ENCODE measurements at regions not wholly inside any gene's neighbourhood (a gene's known extent, or its start where the extent isn't known, plus 50 kb on each side); places are given as distances from the start of the nearest gene placed in this dataset.
"Not testable (repeated sequence)": the region's sequence is repeated elsewhere in the genome, so short reads cannot be mapped to it uniquely, and the experiment has no call there.

DNA sequence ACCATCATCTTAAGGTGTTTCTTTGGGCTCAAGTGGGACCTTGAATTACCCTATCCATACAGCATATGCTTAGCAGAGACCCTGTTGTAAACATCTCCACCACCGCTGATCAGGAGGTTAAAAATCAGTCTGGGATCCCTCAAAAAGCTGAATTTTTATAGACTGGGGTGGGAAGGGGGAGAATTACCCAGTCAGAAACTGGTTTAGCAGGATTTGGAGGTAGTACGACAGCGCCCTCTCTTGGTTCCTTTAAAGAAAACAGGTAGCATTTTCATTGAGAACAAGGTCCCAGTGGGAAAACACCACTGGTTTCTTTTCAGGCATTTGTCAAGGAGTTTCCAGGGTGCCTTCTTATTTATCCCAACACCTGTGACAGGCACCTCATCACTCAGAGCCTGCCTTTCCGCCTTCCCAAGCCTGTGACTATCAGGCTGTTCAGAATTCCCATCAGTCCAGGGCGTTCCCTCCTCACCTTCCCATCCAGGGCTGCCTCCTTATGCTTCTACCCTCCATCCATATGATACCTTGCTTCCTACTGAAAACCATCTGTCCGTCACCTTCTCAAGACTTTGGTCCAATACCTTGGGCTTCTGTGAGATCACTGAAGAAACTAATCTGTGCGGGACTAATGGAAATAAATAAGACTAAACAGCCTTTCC lies 203.8 kb upstream of the RAI14 start:
- no peak overlapping the region for H3K27ac ChIP-seq (ENCODE audit: low read depth in 2 of 2, low read length in 1 of 2)
- H3K9me3 ChIP-seq (ENCODE audit: control insufficient read depth in 2 of 2, insufficient read depth in 1 of 2, low read depth in 1 of 2, low read length in 1 of 2) = no peaks in the 10 kb centered on the region
- H3K4me3 ChIP-seq (ENCODE audit: low read depth in 1 of 2, low read length in 2 of 2) = no peak overlapping the region
- H3K36me3 ChIP-seq (ENCODE audit: control insufficient read depth in 2 of 2, insufficient read depth in 2 of 2, low read length in 1 of 2) = no peaks in the 10 kb centered on the region
- 36 to 37% methylated on average over 7 of the region's 7 CpGs for WGBS, 2 donors
- H3K27me3 ChIP-seq (ENCODE audit: control insufficient read depth in 1 of 2, insufficient read depth in 2 of 2, low read length in 2 of 2) = no peaks in the 10 kb centered on the region
- H3K4me1 ChIP-seq (ENCODE audit: control insufficient read depth in 2 of 2, insufficient read depth in 2 of 2, low read length in 1 of 2) = no peaks in the 10 kb centered on the region

GRCh38 chr5:34455098-34455497 lies 201.0 kb upstream of the RAI14 start:
- Histone ChIP-seq H3K27ac (ENCODE audit: low read depth in 2 of 2, low read length in 1 of 2) (no peak overlapping the region), H3K9me3 (ENCODE audit: control insufficient read depth in 2 of 2, insufficient read depth in 1 of 2, low read depth in 1 of 2, low read length in 1 of 2) (no peaks in the 10 kb centered on the region), H3K4me1 (ENCODE audit: control insufficient read depth in 2 of 2, insufficient read depth in 2 of 2, low read length in 1 of 2) (no peaks in the 10 kb centered on the region), H3K4me3 (ENCODE audit: low read depth in 1 of 2, low read length in 2 of 2) (no peak overlapping the region), H3K27me3 (ENCODE audit: control insufficient read depth in 1 of 2, insufficient read depth in 2 of 2, low read length in 2 of 2) (no peaks in the 10 kb centered on the region), H3K36me3 (ENCODE audit: control insufficient read depth in 2 of 2, insufficient read depth in 2 of 2, low read length in 1 of 2) (no peaks in the 10 kb centered on the region)
- 71 to 75% methylated on average over 3 of the region's 3 CpGs for WGBS, 2 donors

DNA sequence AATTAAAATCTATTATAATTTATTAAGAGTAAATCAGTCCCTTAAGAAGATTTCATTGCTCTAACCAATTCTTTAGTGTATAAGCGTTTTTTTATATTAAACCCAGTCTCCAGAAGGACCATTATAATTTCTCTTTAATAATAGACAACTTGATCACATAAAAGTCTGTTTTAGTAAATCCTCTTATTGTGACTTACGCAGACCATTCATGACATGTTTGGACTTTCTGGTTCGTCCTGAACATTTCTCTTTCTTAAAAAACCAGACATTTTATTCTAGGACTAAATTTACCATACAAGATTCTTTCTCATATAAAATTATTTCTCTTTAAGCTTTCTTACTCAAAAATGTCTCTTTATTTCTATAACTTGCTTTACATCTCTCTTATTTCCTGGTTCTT lies 196.2 kb upstream of the RAI14 start:
- Histone ChIP-seq H3K27ac (ENCODE audit: low read depth in 2 of 2, low read length in 1 of 2) (no peak overlapping the region), H3K4me1 (ENCODE audit: control insufficient read depth in 2 of 2, insufficient read depth in 2 of 2, low read length in 1 of 2) (no peaks in the 10 kb centered on the region), H3K4me3 (ENCODE audit: low read depth in 1 of 2, low read length in 2 of 2) (no peak overlapping the region), H3K27me3 (ENCODE audit: control insufficient read depth in 1 of 2, insufficient read depth in 2 of 2, low read length in 2 of 2) (no peaks in the 10 kb centered on the region), H3K36me3 (ENCODE audit: control insufficient read depth in 2 of 2, insufficient read depth in 2 of 2, low read length in 1 of 2) (no peaks in the 10 kb centered on the region), H3K9me3 (ENCODE audit: control insufficient read depth in 2 of 2, insufficient read depth in 1 of 2, low read depth in 1 of 2, low read length in 1 of 2) (no peaks in the 10 kb centered on the region)
- 26 to 42% methylated on average over 3 of the region's 3 CpGs for WGBS, 2 donors

DNA sequence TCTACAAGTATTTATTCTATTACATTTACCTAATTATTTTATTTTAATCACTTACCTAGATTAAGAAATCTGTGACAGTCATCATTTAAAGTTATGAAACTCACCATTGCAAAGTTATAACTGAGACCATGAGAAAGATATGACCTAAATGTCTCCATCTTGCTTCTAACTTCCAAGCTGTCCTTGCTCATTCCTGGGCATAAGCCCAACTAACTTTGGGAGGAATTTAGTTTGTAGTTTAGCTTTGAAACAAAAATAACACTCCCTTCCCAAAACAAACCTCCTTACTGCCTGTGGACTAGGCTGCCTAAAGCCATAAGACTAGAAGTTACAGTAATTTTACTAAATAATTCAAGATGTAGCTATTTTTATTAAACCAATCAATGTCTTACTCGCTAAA lies 195.6 kb upstream of the RAI14 start:
- H3K9me3 ChIP-seq (ENCODE audit: control insufficient read depth in 2 of 2, insufficient read depth in 1 of 2, low read depth in 1 of 2, low read length in 1 of 2) = no peaks in the 10 kb centered on the region
- H3K36me3 ChIP-seq (ENCODE audit: control insufficient read depth in 2 of 2, insufficient read depth in 2 of 2, low read length in 1 of 2) = no peaks in the 10 kb centered on the region
- H3K4me3 ChIP-seq (ENCODE audit: low read depth in 1 of 2, low read length in 2 of 2) = no peak overlapping the region
- no peak overlapping the region for H3K27ac ChIP-seq (ENCODE audit: low read depth in 2 of 2, low read length in 1 of 2)
- H3K4me1 ChIP-seq (ENCODE audit: control insufficient read depth in 2 of 2, insufficient read depth in 2 of 2, low read length in 1 of 2) = no peaks in the 10 kb centered on the region
- WGBS, 2 donors = 0 to 37% methylated on average over 1 of the region's 1 CpG
- no peaks in the 10 kb centered on the region for H3K27me3 ChIP-seq (ENCODE audit: control insufficient read depth in 1 of 2, insufficient read depth in 2 of 2, low read length in 2 of 2)

- Histone ChIP-seq H3K27me3 (ENCODE audit: control insufficient read depth in 1 of 2, insufficient read depth in 2 of 2, low read length in 2 of 2) (no peaks in the 10 kb centered on the region), H3K27ac (ENCODE audit: low read depth in 2 of 2, low read length in 1 of 2) (no peak overlapping the region), H3K36me3 (ENCODE audit: control insufficient read depth in 2 of 2, insufficient read depth in 2 of 2, low read length in 1 of 2) (no peaks in the 10 kb centered on the region), H3K9me3 (ENCODE audit: control insufficient read depth in 2 of 2, insufficient read depth in 1 of 2, low read depth in 1 of 2, low read length in 1 of 2) (no peaks in the 10 kb centered on the region), H3K4me1 (ENCODE audit: control insufficient read depth in 2 of 2, insufficient read depth in 2 of 2, low read length in 1 of 2) (no peaks in the 10 kb centered on the region), H3K4me3 (ENCODE audit: low read depth in 1 of 2, low read length in 2 of 2) (no peak overlapping the region)
- WGBS, 2 donors = 14 to 27% methylated on average over 4 of the region's 4 CpGs
These were observed 191.3 kb upstream of the RAI14 start for GRCh38 chr5:34464829-34465228.

GRCh38 chr5:34465301-34465700 lies 190.8 kb upstream of the RAI14 start:
- 0 to 2% methylated on average over 3 of the region's 4 CpGs for WGBS, 2 donors
- not testable (repeated sequence) for H3K9me3 ChIP-seq (ENCODE audit: control insufficient read depth in 2 of 2, insufficient read depth in 1 of 2, low read depth in 1 of 2, low read length in 1 of 2); H3K4me3 ChIP-seq (ENCODE audit: low read depth in 1 of 2, low read length in 2 of 2); H3K36me3 ChIP-seq (ENCODE audit: control insufficient read depth in 2 of 2, insufficient read depth in 2 of 2, low read length in 1 of 2); H3K4me1 ChIP-seq (ENCODE audit: control insufficient read depth in 2 of 2, insufficient read depth in 2 of 2, low read length in 1 of 2); H3K27ac ChIP-seq (ENCODE audit: low read depth in 2 of 2, low read length in 1 of 2); H3K27me3 ChIP-seq (ENCODE audit: control insufficient read depth in 1 of 2, insufficient read depth in 2 of 2, low read length in 2 of 2)

- not testable (repeated sequence) for H3K9me3 ChIP-seq (ENCODE audit: control insufficient read depth in 2 of 2, insufficient read depth in 1 of 2, low read depth in 1 of 2, low read length in 1 of 2); H3K36me3 ChIP-seq (ENCODE audit: control insufficient read depth in 2 of 2, insufficient read depth in 2 of 2, low read length in 1 of 2); H3K4me3 ChIP-seq (ENCODE audit: low read depth in 1 of 2, low read length in 2 of 2); H3K27me3 ChIP-seq (ENCODE audit: control insufficient read depth in 1 of 2, insufficient read depth in 2 of 2, low read length in 2 of 2); H3K27ac ChIP-seq (ENCODE audit: low read depth in 2 of 2, low read length in 1 of 2); H3K4me1 ChIP-seq (ENCODE audit: control insufficient read depth in 2 of 2, insufficient read depth in 2 of 2, low read length in 1 of 2)
- 41 to 53% methylated on average over 6 of the region's 6 CpGs for WGBS, 2 donors
These were observed 189.4 kb upstream of the RAI14 start for GRCh38 chr5:34466519-34467388.

GRCh38 chr5:34467436-34467835 lies 188.7 kb upstream of the RAI14 start:
- Histone ChIP-seq H3K36me3 (ENCODE audit: control insufficient read depth in 2 of 2, insufficient read depth in 2 of 2, low read length in 1 of 2) (no peaks in the 10 kb centered on the region), H3K27me3 (ENCODE audit: control insufficient read depth in 1 of 2, insufficient read depth in 2 of 2, low read length in 2 of 2) (no peaks in the 10 kb centered on the region), H3K9me3 (ENCODE audit: control insufficient read depth in 2 of 2, insufficient read depth in 1 of 2, low read depth in 1 of 2, low read length in 1 of 2) (no peaks in the 10 kb centered on the region), H3K4me1 (ENCODE audit: control insufficient read depth in 2 of 2, insufficient read depth in 2 of 2, low read length in 1 of 2) (no peaks in the 10 kb centered on the region), H3K27ac (ENCODE audit: low read depth in 2 of 2, low read length in 1 of 2) (no peak overlapping the region), H3K4me3 (ENCODE audit: low read depth in 1 of 2, low read length in 2 of 2) (no peak overlapping the region)
- WGBS, 2 donors = 78 to 84% methylated on average over 8 of the region's 8 CpGs

- H3K4me3 ChIP-seq (ENCODE audit: low read depth in 1 of 2, low read length in 2 of 2); H3K9me3 ChIP-seq (ENCODE audit: control insufficient read depth in 2 of 2, insufficient read depth in 1 of 2, low read depth in 1 of 2, low read length in 1 of 2); H3K36me3 ChIP-seq (ENCODE audit: control insufficient read depth in 2 of 2, insufficient read depth in 2 of 2, low read length in 1 of 2); H3K27ac ChIP-seq (ENCODE audit: low read depth in 2 of 2, low read length in 1 of 2); H3K4me1 ChIP-seq (ENCODE audit: control insufficient read depth in 2 of 2, insufficient read depth in 2 of 2, low read length in 1 of 2); H3K27me3 ChIP-seq (ENCODE audit: control insufficient read depth in 1 of 2, insufficient read depth in 2 of 2, low read length in 2 of 2): not testable (repeated sequence)
- WGBS, 2 donors = 55 to 65% methylated on average over 3 of the region's 3 CpGs
These were observed 188.1 kb upstream of the RAI14 start for GRCh38 chr5:34467984-34468383.

- no peak overlapping the region for H3K4me3 ChIP-seq (ENCODE audit: low read depth in 1 of 2, low read length in 2 of 2)
- no peaks in the 10 kb centered on the region for H3K36me3 ChIP-seq (ENCODE audit: control insufficient read depth in 2 of 2, insufficient read depth in 2 of 2, low read length in 1 of 2)
- no peak overlapping the region for H3K27ac ChIP-seq (ENCODE audit: low read depth in 2 of 2, low read length in 1 of 2)
- H3K9me3 ChIP-seq (ENCODE audit: control insufficient read depth in 2 of 2, insufficient read depth in 1 of 2, low read depth in 1 of 2, low read length in 1 of 2) = no peaks in the 10 kb centered on the region
- WGBS, 2 donors = 73 to 75% methylated on average over 3 of the region's 3 CpGs
- no peaks in the 10 kb centered on the region for H3K4me1 ChIP-seq (ENCODE audit: control insufficient read depth in 2 of 2, insufficient read depth in 2 of 2, low read length in 1 of 2)
- no peaks in the 10 kb centered on the region for H3K27me3 ChIP-seq (ENCODE audit: control insufficient read depth in 1 of 2, insufficient read depth in 2 of 2, low read length in 2 of 2)
These were observed 186.2 kb upstream of the RAI14 start for GRCh38 chr5:34469971-34470370.

All from esophagus (tissue), 2 donors.